Myocyte (in vitro differentiated cells): ENCODE measurements at regions not wholly inside any gene's neighbourhood (a gene's known extent, or its start where the extent isn't known, plus 50 kb on each side); places are given as distances from the start of the nearest gene placed in this dataset.

Experiments used
- DNase-seq: peaks from one replicate; pipeline ENCODE4 v3.0.0-alpha.2; 2012; ENCODE audit warnings: low read depth

DNA sequence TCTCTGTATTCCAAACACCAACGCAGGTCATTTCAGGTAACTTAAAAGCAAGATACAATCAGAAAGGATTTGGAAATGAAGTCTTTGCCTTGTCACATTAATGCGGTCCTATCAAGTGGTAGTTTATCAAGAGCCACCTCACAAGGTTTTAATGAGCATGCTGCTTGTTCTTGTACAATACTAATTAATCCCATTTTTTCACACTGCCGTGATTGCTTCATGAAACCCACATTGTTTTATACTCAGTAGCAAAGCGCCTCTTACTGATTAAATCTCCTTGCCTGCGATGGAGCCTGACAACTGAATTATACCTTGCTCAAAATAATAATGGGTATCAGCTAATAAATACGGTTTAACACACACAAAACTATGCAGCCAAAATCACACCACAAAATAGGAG lies 234.1 kb upstream of the TSHZ2 start:
- no peak for DNase-seq

DNA sequence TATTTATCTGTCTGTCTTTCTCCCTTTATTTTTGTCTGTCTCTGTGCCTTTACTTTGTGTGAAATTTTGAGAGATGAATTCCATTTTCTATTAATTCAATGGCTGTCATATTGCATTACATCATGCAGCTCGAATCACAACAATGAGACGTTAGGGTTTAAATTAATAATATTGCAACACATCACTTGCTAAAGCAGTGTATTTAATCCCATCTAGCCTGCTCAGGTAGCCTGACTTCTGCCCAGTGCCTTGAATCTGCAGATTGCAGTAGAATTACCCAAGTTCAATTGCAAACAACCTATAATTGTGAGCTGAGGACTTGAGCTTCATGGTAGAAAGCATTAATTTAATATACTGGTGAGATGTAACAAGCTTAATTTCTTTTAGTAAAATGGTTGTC lies 235.7 kb upstream of the TSHZ2 start:
- DNase-seq, result no peak

DNA sequence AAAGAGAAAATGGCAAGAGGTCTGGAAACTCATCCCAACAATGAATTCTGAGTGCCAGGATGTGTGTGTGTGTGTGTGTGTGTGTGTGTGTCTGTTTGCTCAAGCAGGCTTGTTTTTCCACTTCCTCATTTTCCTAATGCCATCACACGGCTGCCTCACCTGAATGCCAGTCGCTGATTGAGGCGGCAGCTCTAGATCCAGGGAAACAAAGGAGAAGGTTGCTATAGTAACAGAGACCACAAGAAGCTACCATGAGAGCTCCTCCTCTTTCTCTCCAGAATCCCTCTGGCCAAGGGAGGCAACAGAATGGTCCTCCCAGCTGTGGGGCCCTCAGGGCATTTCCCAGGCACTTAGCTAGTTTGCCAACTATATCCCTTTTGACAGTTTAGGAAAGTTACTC lies 241.1 kb upstream of the TSHZ2 start:
- DNase-seq, result no peak

DNA sequence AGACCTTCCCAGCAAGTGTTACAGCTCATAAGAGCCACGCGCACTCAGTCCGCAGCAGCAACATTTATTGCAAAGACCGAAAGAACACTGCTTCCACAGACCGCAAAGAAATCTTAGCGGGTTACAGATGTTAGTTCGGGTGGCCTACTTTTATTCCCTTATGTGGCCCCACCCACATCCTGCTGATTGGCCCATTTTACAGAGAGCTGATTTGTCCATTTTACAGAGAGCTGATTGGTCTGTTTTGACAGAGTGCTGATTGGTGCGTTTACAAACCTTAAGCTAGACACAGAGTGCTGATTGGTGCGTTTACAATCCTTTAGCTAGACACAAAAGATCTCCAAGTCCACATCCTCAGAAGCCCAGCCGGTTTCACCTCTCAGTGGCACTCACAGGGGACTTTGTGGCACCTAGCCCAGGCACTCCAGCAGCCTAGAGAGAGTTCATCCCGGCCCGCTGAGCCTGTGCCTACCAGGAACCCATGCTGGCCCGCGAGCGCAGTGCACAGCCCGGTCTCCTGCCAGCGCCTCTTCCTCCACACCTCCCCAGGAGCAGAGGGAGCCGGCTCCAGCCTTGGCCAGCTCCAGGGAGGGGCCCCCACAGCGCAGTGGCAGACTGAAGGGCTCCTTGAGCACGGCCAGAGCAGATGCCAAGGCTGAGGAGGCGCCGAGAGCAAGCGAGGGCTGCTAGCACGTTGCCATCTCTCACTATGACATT lies 244.3 kb upstream of the TSHZ2 start:
- DNase-seq, result no peak

DNA sequence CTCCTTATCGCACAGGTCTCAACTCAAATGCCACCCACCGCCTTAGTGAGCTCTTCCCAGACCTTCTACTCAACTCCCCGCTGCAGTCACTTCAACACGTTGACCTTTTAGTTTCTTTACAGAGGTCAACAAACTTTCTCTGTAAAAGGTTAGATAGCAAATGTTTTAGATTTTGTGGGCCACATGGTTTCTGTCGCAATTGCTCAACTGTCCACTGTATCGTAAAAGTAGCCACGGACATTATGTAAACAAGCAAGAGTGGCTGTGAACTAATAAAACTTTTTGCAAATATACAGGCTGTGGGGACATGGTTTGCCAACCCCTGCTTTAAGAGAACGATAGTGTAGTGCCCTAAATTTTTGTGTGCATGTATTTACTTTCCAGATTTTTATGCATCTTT lies 247.6 kb upstream of the TSHZ2 start:
- no peak for DNase-seq

DNA sequence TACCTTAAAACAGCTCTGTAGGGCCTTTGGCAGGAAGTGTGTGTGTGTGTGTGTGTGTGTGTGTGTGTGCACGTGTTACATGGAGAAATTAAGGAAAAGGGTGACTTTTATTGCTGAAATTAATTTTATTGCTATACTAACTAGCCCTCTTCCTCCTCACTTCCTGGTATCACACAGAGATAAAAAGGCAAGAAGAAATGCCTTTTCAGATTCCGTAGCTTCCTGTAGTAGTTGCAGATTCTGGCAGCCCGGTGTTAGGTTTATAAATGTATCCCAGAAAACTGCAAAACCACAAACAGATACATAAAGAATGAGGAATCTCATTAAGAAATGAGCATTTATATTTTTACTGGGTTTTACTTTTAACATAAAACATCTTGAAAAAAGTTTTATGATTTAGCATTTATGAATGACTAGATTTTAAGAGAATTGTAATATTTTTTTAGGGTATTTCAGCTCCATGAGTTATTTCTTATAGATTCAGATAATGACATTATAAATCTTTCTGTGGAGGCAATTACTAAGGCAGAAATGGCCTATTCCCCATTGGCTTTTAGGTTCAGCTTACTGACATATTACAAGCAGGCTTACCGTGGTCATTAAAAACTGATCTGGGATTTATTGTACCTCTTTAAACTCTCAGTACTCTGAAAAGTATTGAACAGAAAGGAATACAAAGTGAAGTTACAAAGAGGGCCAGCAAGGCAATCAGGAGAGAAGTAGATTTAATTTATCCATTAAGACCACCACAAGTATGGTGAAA lies 249.1 kb upstream of the TSHZ2 start:
- no peak for DNase-seq

DNA sequence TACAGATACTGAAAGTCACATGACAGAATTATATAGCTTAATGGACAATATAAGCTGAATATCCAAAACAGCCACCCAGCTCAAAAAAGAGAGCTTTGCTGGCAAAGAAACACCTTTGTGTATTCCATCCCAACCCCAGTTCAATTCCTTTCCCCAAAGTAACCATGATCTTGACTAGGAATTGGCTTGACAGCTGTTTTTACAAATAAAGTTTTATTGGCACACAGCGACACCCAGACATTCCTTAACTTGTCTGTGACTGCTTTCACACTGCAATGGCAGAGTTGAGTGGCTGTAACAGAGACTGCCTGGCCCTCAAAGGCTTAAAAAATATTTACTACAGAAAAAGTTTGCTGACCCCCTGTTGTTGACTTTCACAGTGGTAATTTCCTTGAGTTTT lies 264.0 kb upstream of the TSHZ2 start:
- no peak for DNase-seq

DNA sequence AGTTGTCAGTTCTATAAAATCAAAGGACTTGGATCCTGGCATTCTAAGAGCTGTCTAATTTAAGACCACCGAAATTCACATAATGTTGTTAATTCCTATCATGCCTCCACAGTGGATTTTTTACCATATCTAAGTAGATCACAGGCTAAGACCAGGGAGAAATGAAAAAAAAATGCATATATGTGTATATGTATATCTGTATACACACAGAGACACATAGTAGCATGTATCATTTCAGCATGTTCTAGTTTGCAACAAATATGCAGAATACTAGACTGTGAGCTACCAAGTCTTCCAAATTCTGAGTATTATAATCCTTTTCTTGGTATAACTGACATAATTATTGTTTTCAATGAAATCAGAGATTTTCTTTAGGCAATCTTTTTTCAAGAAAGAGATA lies 267.6 kb upstream of the TSHZ2 start:
- DNase-seq, result no peak

DNA sequence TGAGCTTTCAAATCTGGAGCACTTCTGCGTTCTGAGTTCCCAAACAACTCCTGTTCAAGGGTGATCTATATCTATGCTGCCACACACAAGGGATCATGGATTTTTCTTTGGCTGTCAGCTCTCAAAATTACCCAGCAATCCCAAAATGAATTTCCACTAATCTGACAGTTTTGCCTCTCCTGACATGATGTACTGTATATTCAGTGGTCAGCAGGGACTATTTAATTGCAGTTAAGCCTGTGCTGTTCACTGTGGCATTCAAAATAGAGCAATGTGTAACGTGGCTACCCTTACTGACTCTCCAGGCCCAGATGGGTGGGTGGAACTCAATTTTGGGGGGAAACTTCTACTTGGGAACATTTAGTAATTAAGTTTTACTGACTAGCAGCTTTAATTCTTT lies 283.8 kb upstream of the TSHZ2 start:
- DNase-seq, result no peak

DNA sequence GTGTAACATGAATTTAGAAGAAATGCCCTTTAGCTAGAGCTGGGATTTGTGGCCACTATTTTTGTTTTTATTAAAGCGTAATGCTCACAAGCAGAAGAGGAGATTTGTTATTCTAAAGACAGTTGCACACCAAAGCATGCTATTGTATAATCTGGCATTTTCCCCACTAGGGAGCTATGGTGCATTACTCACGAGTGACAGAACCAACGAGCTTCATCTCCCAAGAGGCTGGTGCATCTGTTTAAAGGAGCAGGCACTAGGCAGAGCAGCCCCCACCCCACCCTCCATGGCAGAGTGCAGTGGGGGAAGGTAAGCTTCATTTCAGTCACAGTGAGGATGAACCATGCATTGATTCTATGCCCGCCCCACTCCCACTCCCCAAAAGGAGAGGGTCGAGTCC lies 287.3 kb upstream of the TSHZ2 start:
- DNase-seq, result no peak

DNA sequence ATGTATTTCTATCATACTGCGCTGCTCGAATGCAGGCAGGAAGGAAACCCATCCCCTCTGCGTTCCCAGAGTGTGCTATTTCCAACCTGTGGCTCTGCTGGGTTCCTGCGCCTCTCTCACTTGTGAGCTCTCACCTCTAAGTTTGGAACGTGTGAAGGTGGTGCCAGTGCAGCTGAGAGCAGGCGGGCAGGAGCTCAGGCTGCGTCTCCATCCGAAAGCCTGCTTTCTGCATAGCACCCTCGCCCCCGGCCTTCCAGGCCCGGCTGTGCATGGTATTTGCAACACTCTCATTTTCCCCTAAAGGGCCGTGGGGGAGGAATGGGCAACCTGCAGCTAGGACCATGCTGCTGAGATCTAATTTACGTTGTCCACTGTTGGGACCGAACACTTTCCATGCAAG lies 288.0 kb upstream of the TSHZ2 start:
- no peak for DNase-seq

DNA sequence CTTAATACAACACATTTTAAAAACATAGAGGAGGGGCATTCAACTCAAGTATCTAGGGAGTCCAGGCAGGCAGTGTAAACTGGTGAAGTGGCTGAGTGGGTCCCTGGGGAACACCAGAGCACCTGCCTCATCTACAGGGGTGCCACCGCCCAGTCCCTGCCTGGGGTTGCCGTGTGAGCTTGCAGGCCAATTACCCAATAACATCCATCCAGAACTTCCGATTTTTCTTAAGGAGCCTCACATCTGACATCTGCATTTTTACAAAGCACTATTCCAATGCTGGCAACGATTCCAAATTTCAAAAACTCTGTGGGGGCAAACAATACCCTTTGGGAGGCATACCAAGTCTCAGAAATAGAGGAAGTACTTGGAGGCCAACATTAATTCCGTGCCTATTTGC lies 288.4 kb upstream of the TSHZ2 start:
- no peak for DNase-seq

DNA sequence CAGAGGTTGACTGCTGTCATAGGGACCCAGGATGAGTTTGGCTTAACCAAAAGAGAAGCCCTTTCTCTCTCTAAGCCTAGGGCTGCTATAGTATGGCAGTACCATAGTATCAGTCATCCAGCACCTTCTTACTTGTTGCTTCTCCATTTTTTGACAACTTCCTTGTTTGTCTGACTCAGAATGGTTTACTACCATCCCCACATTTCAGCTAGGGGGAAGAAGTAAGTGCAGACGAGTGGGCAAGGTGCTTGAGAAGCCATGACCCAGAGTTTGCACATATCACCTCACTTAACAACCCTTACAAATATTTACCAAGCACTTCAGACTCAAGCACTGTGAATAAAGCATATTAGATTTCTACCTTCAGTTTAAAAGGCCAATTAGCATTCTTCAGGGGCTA lies 289.9 kb upstream of the TSHZ2 start:
- no peak for DNase-seq

DNA sequence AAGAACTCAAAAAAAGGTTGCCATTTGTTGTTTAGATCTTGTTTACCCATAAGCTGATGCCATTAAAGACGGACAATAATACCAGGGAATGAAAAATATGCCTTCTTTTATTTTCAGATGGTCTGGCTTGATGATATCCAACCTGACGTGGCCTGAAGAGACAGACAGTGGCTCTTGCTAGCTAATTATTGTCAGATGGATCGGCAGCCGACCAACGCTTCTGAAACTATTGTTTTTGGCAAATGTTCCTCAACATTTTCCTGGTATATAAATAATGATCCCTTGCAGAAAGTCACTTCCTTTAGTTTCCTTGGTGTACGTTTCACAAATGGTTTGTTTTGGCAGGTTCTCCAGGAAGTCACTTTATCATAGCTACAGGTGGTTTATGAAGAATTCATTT lies 290.9 kb upstream of the TSHZ2 start:
- no peak for DNase-seq

DNA sequence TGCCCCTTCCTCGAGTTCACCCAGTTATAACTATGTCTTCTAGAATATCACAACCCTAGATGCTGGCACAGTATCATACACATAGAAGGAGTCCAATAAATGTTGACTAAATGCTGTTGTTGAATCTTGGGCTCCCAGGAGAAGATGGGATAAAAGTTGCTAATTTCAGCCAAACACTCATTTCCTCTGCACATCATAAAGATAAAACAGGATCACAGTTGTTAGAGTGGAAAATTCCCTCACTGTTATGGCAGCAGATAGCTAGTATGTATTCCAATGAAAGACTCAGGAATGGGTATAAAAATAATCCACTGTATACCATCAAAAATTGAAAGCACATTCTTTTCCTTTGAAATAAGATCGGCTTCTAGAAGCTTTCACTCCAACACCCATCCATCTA lies 294.9 kb upstream of the TSHZ2 start:
- DNase-seq, result no peak

DNA sequence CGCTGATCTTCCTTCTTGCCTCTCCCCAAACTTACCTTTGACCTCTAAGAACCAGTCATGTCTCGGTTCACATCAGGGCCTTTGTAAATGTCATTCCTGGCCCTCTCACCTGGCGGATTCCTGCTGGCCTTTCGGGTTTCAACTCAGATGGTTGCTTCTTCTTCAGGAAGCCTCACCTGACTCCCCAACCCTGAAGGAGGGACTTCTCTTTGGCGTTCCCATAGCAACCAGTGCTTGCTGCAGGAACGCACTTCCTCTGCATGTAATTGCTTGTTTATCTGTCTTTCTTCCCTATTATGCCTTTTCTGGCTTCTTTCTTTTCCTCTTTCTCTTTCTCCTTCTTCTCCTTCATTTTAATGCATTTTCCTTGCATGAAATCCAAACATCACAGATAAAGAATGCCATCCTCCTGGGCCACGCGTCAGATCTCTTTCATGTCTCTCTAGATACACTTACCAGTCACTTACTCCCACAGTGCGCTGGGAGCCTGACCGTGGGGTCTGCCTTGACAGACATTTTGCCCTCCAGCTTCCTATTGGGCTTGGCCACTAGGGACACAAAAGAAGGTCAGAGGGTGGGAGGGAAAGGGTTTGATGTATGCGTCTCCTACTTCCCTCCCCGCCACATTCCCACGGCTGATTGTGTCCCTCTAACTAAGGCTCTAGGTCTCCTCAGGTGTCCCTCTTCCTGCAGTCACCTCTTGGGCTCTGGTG lies 295.7 kb upstream of the TSHZ2 start:
- no peak for DNase-seq

DNA sequence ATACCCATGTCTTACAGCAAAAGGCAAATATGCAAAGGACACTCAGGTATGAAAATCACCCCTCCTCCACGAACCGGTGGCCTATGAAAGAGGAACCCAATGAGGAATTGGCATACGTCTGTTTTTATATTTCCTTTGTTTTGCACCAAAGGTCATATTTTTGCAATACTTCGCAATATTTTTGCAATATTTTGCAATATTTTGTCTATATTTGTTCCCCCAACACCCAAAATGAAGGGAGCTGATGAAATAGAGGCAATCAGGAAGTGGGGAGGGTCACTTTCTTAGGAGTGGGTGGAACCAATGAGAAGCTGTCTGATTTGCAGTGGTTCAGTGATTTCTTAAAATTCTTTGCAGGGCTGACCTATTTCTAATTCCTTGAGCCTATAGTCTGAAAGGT lies 296.8 kb upstream of the TSHZ2 start:
- no peak for DNase-seq

DNA sequence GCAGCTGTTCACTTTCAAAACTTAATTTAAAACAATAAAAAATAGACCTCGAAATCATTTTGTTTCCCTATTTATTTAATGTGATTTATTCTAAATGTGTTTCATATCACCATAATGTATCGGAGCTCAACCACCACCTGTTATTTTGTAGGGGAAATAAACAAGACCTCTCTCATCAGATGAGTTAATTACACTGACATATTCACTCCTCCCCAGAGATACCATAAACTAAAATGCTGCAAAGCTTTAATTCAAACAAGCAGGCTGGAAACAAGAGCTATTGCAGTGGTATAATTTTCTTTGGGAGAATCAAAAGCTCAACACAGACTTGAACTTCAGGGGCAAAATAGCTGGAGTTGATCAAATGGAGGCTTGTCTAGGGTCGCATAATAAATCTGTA lies 303.5 kb upstream of the TSHZ2 start:
- no peak for DNase-seq

DNA sequence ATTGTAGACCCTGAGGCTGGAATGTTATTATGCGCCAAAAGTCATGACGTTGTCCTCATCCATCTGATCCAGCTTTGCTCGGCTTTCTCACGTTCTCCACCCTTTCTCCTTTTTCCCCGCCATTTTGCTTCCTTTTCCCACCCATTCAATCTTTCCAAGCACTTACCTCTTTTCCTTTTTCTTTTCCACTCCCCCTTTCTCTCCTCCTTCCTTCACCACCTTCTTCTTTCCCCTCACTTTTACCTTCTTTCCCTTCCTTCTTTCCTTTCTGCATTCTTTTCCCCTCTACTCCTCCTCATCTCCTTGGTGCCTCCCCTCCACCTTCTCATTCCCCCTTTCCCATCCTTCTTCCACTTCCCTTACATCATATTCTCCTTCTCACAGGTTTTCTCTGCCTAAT lies 304.8 kb upstream of the TSHZ2 start:
- no peak for DNase-seq

DNA sequence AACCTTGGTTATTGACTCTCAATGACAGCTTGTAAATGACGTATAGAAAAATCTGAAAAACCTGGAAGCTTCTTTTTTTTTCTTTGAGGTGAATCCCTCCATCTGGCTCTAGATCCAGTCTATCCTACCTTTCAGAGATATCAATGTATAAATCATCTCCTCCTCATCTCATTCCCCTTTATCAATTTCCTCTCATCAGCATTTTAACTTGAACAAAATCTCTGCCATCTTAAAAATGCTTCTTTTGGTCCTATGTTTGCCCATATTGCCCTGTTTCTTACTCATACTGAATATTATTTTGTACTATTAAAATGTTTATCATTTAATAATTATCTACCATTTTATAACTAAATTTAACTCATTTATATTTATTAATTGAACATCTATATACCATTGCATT lies 306.7 kb upstream of the TSHZ2 start:
- no peak for DNase-seq

DNA sequence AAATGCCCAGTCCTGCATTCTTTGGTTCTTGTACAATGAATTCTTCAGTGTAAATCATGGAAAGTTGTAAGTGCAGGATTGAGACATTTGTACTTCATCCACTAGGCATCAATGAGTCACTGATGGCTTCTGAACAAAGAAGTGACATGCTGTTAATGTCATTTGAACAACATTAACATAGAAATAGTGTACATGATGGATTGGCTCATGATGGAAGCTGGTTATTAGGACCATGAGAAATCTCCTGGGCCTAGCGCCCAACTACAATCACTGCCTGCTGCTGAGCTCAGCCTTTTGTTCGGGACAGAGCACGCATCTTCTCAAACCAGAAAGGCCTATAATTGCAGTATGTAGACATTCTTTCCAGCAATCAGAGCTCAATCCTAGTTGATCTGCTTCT lies 316.8 kb upstream of the TSHZ2 start:
- DNase-seq, result no peak

DNA sequence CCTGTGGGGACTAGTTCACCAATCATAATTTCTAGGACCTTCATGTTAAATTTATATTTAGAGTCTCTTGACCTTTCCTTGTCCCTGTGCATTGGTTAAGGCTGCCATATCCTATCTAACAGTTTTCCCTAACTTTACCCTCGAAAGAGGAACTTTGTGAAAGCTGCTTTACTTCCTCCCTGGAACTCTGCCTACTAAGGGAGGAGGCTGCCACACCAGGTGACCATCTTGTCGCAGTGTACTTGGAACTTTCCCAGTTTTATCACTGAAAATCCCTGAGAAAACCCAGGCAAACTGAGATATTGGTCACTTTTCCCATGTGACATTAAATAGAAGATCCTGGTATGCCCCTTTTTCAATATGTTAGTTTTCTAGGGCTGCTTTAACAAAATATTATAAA lies 317.6 kb upstream of the TSHZ2 start:
- no peak for DNase-seq

DNA sequence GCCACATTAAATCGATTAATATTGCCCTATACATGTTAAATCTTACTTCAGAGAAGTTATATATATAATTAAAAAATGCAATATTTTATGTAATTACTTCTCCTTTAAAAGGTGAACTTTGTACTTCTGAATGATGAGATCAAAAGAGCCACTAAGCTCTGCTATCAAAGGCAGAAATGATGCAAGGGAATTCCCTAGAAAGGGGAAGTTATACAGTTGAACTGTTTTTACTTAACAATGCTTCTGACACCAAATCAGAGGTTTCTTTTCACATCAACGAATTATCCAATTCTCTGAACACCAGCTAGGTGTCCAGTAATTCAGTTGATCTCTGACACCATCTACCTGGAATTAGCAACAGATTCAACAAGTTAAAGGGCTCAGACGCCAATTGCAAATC lies 319.9 kb upstream of the TSHZ2 start:
- DNase-seq, result no peak
